Hepatocyte (in vitro differentiated cells): ENCODE measurements at regions not wholly inside any gene's neighbourhood (a gene's known extent, or its start where the extent isn't known, plus 50 kb on each side); places are given as distances from the start of the nearest gene placed in this dataset.
A peak's percentile ranks its signal among the peaks of the same experiment; 100 is the strongest.
"Not testable (repeated sequence)": the region's sequence is repeated elsewhere in the genome, so short reads cannot be mapped to it uniquely, and the experiment has no call there.

Experiments
- DNase-seq: peaks from one replicate; pipeline ENCODE4 v3.0.0-alpha.2; 2016; ENCODE audit warnings: low spot score
- H2AFZ ChIP-seq: fragments of 200-600 bp; sonication (generic); 2 replicates; pipeline ENCODE4 v1.6.0; 2016; ENCODE audit warnings: antibody characterized with exemption, mild to moderate bottlenecking
- H3K27ac ChIP-seq: fragments of 200-600 bp; sonication (generic); 2 replicates; pipeline ENCODE4 v1.5.1; 2016; ENCODE audit warnings: mild to moderate bottlenecking
- H3K27me3 ChIP-seq: fragments of 200-600 bp; sonication (generic); 2 replicates; pipeline ENCODE4 v1.6.1; 2016
- H3K36me3 ChIP-seq: fragments of 200-600 bp; sonication (generic); replicated peaks from 2 replicates; pipeline ENCODE4 v1.5.1; 2016; ENCODE audit warnings: low read depth; ENCODE audit not compliant: insufficient read depth
- H3K4me1 ChIP-seq: fragments of 200-600 bp; sonication (generic); 2 replicates; pipeline ENCODE4 v1.5.1; 2016; ENCODE audit warnings: mild to moderate bottlenecking, moderate library complexity; ENCODE audit not compliant: insufficient read depth
- H3K4me2 ChIP-seq: fragments of 200-600 bp; sonication (generic); 2 replicates; pipeline ENCODE4 v1.6.0; 2016
- H3K4me3 ChIP-seq: fragments of 200-600 bp; sonication (generic); 2 replicates; pipeline ENCODE4 v1.5.1; 2016; ENCODE audit warnings: mild to moderate bottlenecking
- H3K79me2 ChIP-seq: fragments of 200-600 bp; sonication (generic); 2 replicates; pipeline ENCODE4 v1.6.0; 2017; ENCODE audit warnings: mild to moderate bottlenecking
- H3K9me2 ChIP-seq: fragments of 200-600 bp; sonication (generic); replicated peaks from 2 replicates; pipeline ENCODE4 v1.6.0; 2017; ENCODE audit warnings: mild to moderate bottlenecking; ENCODE audit not compliant: insufficient read depth
- H3K9me3 ChIP-seq: fragments of 200-600 bp; sonication (generic); 2 replicates; pipeline ENCODE4 v1.5.1; 2016; ENCODE audit warnings: low read depth, mild to moderate bottlenecking
- H4K20me1 ChIP-seq: fragments of 200-600 bp; sonication (generic); 2 replicates; pipeline ENCODE4 v1.6.0; 2016; ENCODE audit warnings: mild to moderate bottlenecking; ENCODE audit not compliant: insufficient read depth, poor library complexity, severe bottlenecking
- CTCF ChIP-seq: fragments of 200-600 bp; sonication (generic); IDR thresholded peaks from 2 replicates; pipeline ENCODE4 v1.5.1; 2016; ENCODE audit warnings: antibody characterized with exemption, mild to moderate bottlenecking; ENCODE audit not compliant: poor library complexity
- EZH2 ChIP-seq: fragments of 200-600 bp; sonication (generic); IDR thresholded peaks from 2 replicates; pipeline ENCODE4 v1.6.1; 2016; ENCODE audit warnings: antibody characterized with exemption, mild to moderate bottlenecking, borderline replicate concordance
- EZH2phosphoT487 ChIP-seq: fragments of 200-600 bp; sonication (generic); IDR thresholded peaks from one replicate; pipeline ENCODE4 v1.6.1; 2018; ENCODE audit warnings: antibody characterized with exemption, mild to moderate bottlenecking, low read depth, moderate library complexity; ENCODE audit not compliant: unreplicated experiment, severe bottlenecking
- WGBS: methylation state at CpG from one replicate; pipeline ENCODE4 v1.1.6; 2016; ENCODE audit warnings: low lambda C conversion rate; ENCODE audit errors: missing lambda C conversion rate; 5-methylcytosine and 5-hydroxymethylcytosine counted together

GRCh38 chr5:92237896-92238295, 854.8 kb upstream of the ARRDC3 start:
- no peak overlapping the region for H2AFZ ChIP-seq
- no peak overlapping the region for H3K4me2 ChIP-seq
- no peaks in the 10 kb centered on the region for H3K36me3 ChIP-seq
- H3K9me2 ChIP-seq = no peaks in the 10 kb centered on the region
- no peak for TF ChIP-seq CTCF
- no peak for TF ChIP-seq EZH2
- TF ChIP-seq EZH2phosphoT487 = no peak
- H3K79me2 ChIP-seq = no peaks in the 10 kb centered on the region
- H3K9me3 ChIP-seq = no peaks in the 10 kb centered on the region
- no peak for DNase-seq
- H4K20me1 ChIP-seq = no peaks in the 10 kb centered on the region
- H3K27ac ChIP-seq = no peak overlapping the region
- no peak overlapping the region for H3K4me3 ChIP-seq
- H3K4me1 ChIP-seq = no peaks in the 10 kb centered on the region
- WGBS = 93% methylated on average over 2 of the region's 2 CpGs
- no peaks in the 10 kb centered on the region for H3K27me3 ChIP-seq

GRCh38 chr5:92222449-92222848, 839.3 kb upstream of the ARRDC3 start:
- Histone ChIP-seq H4K20me1 (no peaks in the 10 kb centered on the region), H3K4me3 (no peak overlapping the region), H3K9me3 (no peaks in the 10 kb centered on the region), H2AFZ (no peak overlapping the region), H3K79me2 (no peaks in the 10 kb centered on the region), H3K36me3 (no peaks in the 10 kb centered on the region), H3K27me3 (no peaks in the 10 kb centered on the region), H3K4me2 (no peak overlapping the region), H3K9me2 (no peaks in the 10 kb centered on the region), H3K27ac (no peak overlapping the region), H3K4me1 (no peaks in the 10 kb centered on the region)
- 56% methylated on average over 1 of the region's 1 CpG for WGBS
- TF ChIP-seq EZH2 (no peak), CTCF (peak; percentile 18)
- DNase-seq = no peak

- 84% methylated on average over 2 of the region's 2 CpGs for WGBS
- H3K36me3 ChIP-seq, H3K4me1 ChIP-seq, H3K27ac ChIP-seq, DNase-seq, H3K4me3 ChIP-seq, H3K27me3 ChIP-seq, H2AFZ ChIP-seq, H3K79me2 ChIP-seq, H4K20me1 ChIP-seq, H3K4me2 ChIP-seq, H3K9me2 ChIP-seq, H3K9me3 ChIP-seq: not testable (repeated sequence)
Measured at GRCh38 chr5:92216852-92217251, 833.7 kb upstream of the ARRDC3 start.

- Histone ChIP-seq H3K79me2 (no peaks in the 10 kb centered on the region), H3K4me2 (no peak overlapping the region), H3K9me3 (no peaks in the 10 kb centered on the region), H2AFZ (no peak overlapping the region), H4K20me1 (no peaks in the 10 kb centered on the region), H3K4me1 (no peaks in the 10 kb centered on the region), H3K27me3 (no peaks in the 10 kb centered on the region), H3K36me3 (no peaks in the 10 kb centered on the region), H3K9me2 (no peaks in the 10 kb centered on the region), H3K4me3 (no peak overlapping the region), H3K27ac (no peak overlapping the region)
- 94% methylated on average over 1 of the region's 1 CpG for WGBS
- TF ChIP-seq EZH2 = no peak
- TF ChIP-seq CTCF = no peak
- no peak for TF ChIP-seq EZH2phosphoT487
- no peak for DNase-seq
Measured at GRCh38 chr5:92215116-92215515, 832.0 kb upstream of the ARRDC3 start.
